ENCODE measurements at regions not wholly inside any gene's neighbourhood (a gene's known extent, or its start where the extent isn't known, plus 50 kb on each side); places are given as distances from the start of the nearest gene placed in this dataset.

GRCh38 chr13:59210543-59210942, 953.2 kb downstream of the DIAPH3 start:
- in situ Hi-C loops (cut with HindIII; ENCODE audit: extremely low pct_ligation_motif_present, low pct_unique_long_range_greater_than_20kb), result no loop called here
- CTCF ChIA-PET (ENCODE audit: low intra/inter-chr PET ratio, low total read pairs), result no interaction called here
- Histone ChIP-seq H3K27ac (ENCODE audit: extremely low read length, insufficient read depth, low read length) (no peak overlapping the region), H3K4me3 (replicated peaks in 1 of 3; ENCODE audit: insufficient read depth in 1 of 3, low read depth in 2 of 3, low read length in 3 of 3) (no peak overlapping the region), H4K20me1 (ENCODE audit: insufficient read depth, low read length) (no peaks in the 10 kb centered on the region), H3K9me3 (ENCODE audit: low read length) (no peaks in the 10 kb centered on the region), H3K36me3 (replicated peaks in 1 of 2; ENCODE audit: control insufficient read depth in 1 of 2, insufficient read depth in 2 of 2, low read length in 2 of 2) (no peaks in the 10 kb centered on the region), H3K9ac (ENCODE audit: insufficient read depth, low read depth, low read length) (no peak overlapping the region), H2AFZ (ENCODE audit: low read length) (no peak overlapping the region), H3K4me1 (ENCODE audit: insufficient read depth, low read length) (no peaks in the 10 kb centered on the region), H3K4me2 (ENCODE audit: low read depth, low read length) (no peak overlapping the region), H3K79me2 (ENCODE audit: insufficient read depth, low read length) (no peaks in the 10 kb centered on the region), H3K27me3 (ENCODE audit: control insufficient read depth in 1 of 2, insufficient read depth in 2 of 2, low read length in 2 of 2) (no peaks in the 10 kb centered on the region; a peak in 1 of 5 replicates)
- TF ChIP-seq, protein P1, sequence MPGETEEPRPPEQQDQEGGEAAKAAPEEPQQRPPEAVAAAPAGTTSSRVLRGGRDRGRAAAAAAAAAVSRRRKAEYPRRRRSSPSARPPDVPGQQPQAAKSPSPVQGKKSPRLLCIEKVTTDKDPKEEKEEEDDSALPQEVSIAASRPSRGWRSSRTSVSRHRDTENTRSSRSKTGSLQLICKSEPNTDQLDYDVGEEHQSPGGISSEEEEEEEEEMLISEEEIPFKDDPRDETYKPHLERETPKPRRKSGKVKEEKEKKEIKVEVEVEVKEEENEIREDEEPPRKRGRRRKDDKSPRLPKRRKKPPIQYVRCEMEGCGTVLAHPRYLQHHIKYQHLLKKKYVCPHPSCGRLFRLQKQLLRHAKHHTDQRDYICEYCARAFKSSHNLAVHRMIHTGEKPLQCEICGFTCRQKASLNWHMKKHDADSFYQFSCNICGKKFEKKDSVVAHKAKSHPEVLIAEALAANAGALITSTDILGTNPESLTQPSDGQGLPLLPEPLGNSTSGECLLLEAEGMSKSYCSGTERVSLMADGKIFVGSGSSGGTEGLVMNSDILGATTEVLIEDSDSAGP (CRISPR knock-in tag; IDR thresholded peaks at IDR 0.05; ENCODE audit: borderline replicate concordance), result no peak
- TF ChIP-seq IRF2 (CRISPR knock-in tag; IDR thresholded peaks at IDR 0.05), result no peak
- TF ChIP-seq ARID2 (CRISPR knock-in tag; IDR thresholded peaks at IDR 0.05; ENCODE audit: borderline replicate concordance), result no peak
- DNase-seq (ENCODE audit: low spot score) (no peak), FAIRE-seq (no peak), ATAC-seq (no peak)
- intact Hi-C loops (cut with micrococcal nuclease; ENCODE audit: unreplicated experiment), result no loop called here
- 0% methylated on average over 1 of the region's 1 CpG for WGBS (ENCODE audit: low lambda C conversion rate)
- POLR2A ChIA-PET, result no interaction called here
- BruUV-seq (replicated peaks), result no TSS peak

GRCh38 chr13:59211606-59212005, 952.1 kb downstream of the DIAPH3 start:
- FAIRE-seq (no peak), DNase-seq (ENCODE audit: low spot score) (no peak), ATAC-seq (no peak)
- Histone ChIP-seq H3K9me3 (ENCODE audit: low read length) (no peaks in the 10 kb centered on the region), H3K4me3 (replicated peaks in 1 of 3; ENCODE audit: insufficient read depth in 1 of 3, low read depth in 2 of 3, low read length in 3 of 3) (no peak overlapping the region), H3K27me3 (ENCODE audit: control insufficient read depth in 1 of 2, insufficient read depth in 2 of 2, low read length in 2 of 2) (no peaks in the 10 kb centered on the region; a peak in 1 of 5 replicates), H4K20me1 (ENCODE audit: insufficient read depth, low read length) (no peaks in the 10 kb centered on the region), H3K9ac (ENCODE audit: insufficient read depth, low read depth, low read length) (no peak overlapping the region), H2AFZ (ENCODE audit: low read length) (no peak overlapping the region), H3K27ac (ENCODE audit: extremely low read length, insufficient read depth, low read length) (no peak overlapping the region), H3K4me1 (ENCODE audit: insufficient read depth, low read length) (no peaks in the 10 kb centered on the region), H3K36me3 (replicated peaks in 1 of 2; ENCODE audit: control insufficient read depth in 1 of 2, insufficient read depth in 2 of 2, low read length in 2 of 2) (no peaks in the 10 kb centered on the region), H3K79me2 (ENCODE audit: insufficient read depth, low read length) (no peaks in the 10 kb centered on the region), H3K4me2 (ENCODE audit: low read depth, low read length) (no peak overlapping the region)
- intact Hi-C loops (cut with micrococcal nuclease; ENCODE audit: unreplicated experiment), result no loop called here
- no TSS peak for BruUV-seq (replicated peaks)
- CTCF ChIA-PET (ENCODE audit: low intra/inter-chr PET ratio, low total read pairs), result no interaction called here
- 4% methylated on average over 3 of the region's 3 CpGs for WGBS (ENCODE audit: low lambda C conversion rate)
- TF ChIP-seq ATRX (CRISPR knock-in tag; IDR thresholded peaks at IDR 0.05; ENCODE audit: borderline replicate concordance) (no peak), SIX1 (CRISPR knock-in tag; IDR thresholded peaks at IDR 0.05; ENCODE audit: borderline replicate concordance) (no peak), CEBPB (IDR thresholded peaks at IDR 0.05; ENCODE audit: borderline replicate concordance, low read depth, low read length) (no peak), ZNF292 (CRISPR knock-in tag; IDR thresholded peaks at IDR 0.05; ENCODE audit: borderline replicate concordance, low read depth) (no peak)
- POLR2A ChIA-PET, result no interaction called here
- in situ Hi-C loops (cut with HindIII; ENCODE audit: extremely low pct_ligation_motif_present, low pct_unique_long_range_greater_than_20kb), result no loop called here

Data from HepG2 (cell line).